Hindlimb muscle (tissue), 1 donor: ENCODE measurements at regions not wholly inside any gene's neighbourhood (a gene's known extent, or its start where the extent isn't known, plus 50 kb on each side); places are given as distances from the start of the nearest gene placed in this dataset.
"Not testable (repeated sequence)": the region's sequence is repeated elsewhere in the genome, so short reads cannot be mapped to it uniquely, and the experiment has no call there.

ENCODE experiments used
- DNase-seq: peaks from one replicate; pipeline ENCODE4 v3.0.0-alpha.2; 2013

DNA sequence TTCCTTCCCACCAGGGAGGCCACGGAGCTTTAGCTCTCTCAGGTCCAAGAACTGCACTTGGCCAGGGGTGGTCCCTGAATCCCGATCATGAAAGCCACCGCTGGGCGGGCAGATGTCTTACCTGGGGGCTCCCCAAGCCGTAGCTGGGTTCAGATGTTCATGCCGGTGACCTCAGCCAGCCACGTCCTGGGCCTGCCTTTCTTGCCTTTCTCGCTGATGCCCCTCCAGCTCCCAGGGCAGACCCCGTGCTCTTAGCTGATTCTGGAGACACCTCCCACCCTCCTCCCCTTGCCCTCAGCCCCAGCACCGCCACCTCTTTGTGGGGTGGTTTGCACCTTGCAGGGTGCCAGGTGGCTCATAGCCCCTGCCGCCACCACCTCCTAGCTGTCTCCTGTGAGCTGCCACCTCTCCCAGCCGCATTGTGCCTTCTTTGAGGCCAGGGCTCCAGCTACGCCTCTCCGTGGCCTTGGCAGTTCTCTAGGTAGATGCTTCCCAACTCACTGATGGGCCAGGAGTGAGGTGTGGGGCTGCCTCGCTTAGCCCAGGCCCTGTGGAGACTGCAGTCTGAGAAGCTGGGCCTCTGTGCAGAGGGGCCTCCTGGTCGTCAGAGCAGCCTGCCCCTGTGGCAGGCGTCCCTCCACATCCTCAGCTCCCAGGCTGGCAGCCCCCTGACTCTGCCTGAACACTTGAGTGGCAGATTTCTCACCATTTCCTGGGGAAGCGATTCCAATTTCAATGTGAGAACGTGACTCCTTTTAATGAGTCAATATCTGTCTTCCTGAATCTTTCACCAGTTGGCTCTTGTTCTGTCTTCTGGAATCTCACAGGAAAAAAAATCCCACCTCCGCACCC lies 97.6 kb upstream of the B3GAT1 start:
- no peak for DNase-seq

DNA sequence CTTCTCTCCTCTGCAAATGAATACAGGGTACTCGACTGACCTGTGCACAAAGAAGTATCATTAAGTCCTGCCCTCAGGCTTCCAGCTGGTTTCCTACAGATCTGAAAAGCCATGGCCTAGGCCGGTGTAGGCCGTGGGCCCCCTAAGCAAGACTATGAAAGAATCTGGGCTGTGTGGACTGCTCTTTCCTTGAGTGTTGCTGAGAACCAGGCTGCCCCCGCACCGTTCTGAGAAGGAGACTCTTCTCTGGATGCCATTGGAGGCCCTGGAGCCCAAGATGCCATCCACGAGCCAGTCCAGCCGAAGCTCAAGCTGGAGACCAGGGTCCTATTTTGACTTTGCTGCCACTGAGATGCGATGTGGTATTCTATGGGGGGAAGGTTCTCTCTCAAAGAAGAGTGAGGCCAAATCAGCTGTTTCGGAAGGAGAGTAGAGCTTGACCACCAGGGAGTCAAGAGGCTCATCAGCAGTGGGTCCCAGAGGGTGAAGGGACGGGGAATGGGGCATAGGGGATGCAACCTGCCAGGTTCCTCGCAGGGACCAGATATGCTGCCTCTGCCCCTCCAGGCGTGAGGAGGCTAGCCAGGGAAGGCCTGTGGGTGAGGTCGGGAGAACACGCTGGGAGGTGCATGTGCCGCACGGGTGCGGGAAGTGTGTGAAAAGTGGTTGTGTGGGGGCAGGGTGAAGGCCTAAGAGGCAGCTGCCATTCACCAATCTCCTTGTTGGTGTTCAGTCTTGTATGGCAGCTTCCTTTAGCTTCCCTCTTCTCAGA lies 96.4 kb upstream of the B3GAT1 start:
- DNase-seq: no peak

DNA sequence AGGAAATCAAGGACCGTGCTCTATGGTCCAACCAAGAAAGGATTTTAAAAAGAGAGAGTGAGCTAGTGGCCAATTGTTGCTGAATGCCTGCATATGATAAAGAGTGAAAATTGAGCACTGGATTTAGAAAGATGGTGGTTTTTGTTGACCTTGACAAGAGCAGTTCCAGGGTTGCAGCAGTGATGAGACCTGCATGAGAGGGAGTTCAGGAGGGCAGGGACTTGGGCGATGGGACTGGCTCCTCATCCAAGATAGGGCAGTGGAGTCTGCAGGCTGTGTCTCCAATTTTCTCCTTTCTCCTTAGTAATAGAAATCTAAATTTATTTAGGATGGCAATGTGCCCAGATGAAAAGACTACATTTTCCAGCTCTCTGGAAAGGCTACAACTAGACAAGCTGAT lies 94.0 kb upstream of the B3GAT1 start:
- DNase-seq: no peak

DNA sequence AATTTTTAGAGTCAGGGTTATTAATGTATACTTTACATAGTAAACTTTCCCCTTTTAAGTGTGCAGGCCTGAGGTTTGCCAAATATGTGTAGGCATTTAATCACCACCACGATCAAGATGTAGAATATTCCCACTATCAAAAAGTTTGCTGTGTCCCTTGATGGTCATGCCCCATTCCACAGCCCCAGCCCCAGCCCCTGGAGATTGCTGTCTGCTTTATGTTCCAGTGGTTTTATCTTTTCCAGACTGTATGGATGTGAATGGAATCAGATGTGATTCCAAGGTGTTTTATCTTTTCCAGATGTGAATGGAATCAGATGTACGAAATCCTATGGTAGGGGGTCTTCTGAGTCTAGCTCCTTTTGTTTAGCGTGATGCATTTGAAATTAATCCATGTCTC lies 93.1 kb upstream of the B3GAT1 start:
- DNase-seq: no peak

DNA sequence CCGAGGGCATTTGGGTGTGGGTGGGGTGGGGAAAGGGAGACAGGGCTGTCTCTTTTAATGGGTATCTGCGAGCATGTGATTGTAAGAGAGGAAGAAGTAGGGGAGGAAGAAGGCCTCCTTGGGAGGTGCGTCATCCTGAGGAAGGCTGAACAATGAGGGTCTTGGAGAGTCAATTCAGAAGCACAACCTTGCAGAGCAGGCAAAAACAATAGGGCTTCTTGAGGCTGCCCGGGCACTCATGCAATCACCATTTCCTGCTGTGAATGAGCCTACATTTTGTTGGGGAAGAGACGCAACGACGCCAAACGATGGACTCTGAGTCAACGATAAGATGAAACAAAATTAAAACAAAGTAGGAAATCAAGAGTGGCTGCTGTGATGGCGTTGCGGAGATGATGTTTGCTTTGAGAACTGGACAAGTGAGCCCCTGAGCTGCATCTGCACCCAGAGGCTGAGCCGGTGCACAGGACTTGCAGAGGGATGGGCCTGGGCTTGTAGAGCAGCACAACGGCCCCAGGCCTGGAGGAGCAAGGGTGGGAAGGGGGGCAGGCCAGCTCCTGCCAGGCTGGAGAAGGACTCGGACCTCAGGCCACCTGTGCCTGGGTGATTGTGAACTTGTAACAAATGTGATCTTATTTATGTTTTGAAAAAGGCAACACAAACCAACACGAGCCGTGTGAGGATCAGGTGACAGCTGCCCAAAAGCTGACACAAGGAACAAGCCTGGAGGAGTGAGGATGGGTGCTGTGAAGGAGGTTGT lies 92.3 kb upstream of the B3GAT1 start:
- no peak for DNase-seq

DNA sequence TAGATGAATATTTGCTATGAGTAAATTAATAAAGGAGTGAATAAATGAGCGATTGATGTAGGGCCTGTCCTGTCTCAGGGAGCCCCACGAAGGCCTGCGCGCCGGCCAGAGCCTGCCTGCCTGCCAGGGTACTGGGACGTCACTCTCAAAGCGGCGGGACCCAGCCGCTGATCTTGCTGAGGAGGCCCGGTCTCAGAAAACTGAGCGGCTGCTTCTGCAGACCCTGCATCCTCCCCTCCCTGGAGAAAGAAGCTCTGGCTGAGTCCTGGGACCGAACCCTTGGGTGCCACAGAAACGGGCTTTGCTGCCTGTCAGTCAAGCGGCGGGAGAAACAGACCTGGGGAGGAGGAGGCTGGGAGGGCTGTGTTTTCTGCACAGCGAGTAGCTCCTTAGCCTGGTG lies 91.6 kb upstream of the B3GAT1 start:
- no peak for DNase-seq

DNA sequence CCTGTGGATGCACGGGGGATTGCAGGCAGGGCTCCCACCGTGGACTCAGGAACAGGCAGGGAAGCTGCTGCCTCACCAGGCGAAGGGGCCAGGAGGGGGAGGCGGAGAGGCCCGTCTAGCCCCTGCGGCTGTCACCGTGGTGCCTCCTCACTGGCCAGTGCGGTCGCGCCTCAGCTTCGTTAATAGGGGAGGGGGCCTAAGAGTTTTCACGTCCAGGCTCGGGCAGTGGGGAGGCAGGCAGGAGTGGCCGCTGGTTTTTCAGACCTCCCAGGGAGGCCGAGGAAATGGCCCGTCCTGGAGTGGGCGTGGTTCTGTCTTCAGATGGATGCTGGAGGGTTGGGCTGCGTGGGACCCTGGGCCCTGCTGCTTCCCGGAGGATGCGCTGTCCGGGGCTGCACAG lies 91.1 kb upstream of the B3GAT1 start:
- no peak for DNase-seq

DNA sequence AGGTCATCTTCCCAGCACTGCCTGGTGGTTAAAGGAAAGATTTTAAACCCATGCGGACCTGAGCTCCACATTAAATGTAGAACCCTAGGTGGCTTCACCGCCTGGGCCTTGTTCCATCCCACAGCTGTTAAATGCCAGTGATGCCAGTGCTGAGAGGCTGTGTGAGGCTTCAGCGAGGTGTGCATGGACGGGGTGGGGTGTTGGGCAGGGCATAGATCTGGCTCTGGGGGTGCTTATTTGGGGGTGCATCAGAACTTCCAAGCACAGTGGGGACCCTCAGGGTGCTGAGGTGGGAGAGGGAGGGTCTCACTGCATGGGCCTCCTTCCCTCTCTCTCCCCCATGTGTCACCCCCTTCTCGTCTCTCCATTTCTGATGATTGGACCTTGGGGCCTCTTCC lies 90.1 kb upstream of the B3GAT1 start:
- DNase-seq: no peak

DNA sequence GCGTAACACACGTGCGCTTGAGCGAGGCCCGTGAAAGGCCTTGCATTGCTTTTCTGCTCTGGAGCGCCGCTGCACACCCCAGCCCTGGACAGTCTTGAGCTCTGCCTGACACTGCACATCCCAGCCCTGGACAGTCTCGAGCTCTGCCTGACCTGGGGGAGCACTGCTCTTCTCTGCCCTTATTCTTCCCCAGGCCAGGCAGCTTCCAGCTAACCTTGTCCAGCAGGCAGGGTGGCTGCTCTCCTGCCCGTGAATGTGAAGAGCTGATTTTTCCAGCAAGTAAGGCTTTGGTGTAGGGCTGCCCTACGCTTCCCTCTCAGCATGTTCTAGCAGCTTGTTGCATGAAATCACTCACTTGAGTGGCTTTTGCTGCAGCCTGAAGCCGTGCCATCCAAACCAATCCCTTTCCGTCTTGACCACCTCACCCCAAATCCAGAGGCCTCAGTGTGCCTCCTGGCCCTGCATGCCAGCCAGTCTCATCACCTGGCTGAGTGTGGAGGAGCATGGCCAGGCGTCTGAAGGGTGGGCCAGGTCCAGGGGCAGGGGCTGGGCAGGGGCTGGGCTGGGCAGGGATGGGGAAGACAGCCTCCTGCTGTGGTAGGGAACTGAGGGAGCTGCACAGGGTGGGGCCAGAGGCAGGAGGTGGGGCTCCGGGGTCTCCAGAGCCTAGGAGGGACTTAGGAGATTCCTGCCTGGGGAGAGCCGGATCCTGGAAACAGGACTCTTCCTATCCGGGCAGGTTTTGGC lies 89.5 kb upstream of the B3GAT1 start:
- DNase-seq: no peak

DNA sequence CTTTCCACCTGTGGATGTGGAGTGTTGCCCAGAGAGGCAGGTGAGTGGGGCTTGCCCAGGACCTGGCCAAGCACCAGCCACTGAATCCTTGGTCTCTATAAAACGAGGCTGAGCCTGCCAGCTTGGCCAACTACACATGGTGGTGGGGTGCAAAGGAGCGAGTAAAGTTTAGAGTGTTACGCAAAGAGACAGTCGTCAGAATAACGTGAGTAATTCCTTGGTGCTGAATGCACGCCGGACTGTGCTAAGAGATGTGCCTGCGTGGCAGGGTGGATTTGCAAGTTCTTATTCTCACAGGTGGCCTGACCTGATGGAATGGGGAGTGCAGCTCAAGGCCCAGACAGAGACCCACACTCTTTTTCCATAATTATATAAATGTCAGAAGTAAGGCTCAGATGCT lies 88.6 kb upstream of the B3GAT1 start:
- DNase-seq: no peak

DNA sequence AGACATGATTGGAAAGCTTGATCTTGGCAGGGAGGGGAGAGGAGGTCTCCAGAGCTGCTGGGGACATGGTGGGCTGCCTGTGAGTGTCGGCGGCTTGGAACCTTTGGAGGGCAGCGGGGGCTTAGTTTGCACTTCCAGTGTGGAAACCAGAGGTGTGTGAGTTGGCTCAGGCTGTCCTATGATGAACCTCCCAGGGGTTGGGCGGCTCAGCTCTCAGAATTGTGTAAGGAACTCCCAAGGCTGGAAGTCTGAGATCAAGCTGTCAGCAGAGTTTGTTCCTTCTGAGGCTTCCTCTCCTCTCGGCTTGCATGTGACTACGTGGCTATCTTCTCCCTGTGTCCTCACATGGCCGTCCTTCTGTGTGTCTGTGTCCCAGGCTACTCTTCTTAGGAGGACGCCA lies 87.9 kb upstream of the B3GAT1 start:
- DNase-seq: no peak

DNA sequence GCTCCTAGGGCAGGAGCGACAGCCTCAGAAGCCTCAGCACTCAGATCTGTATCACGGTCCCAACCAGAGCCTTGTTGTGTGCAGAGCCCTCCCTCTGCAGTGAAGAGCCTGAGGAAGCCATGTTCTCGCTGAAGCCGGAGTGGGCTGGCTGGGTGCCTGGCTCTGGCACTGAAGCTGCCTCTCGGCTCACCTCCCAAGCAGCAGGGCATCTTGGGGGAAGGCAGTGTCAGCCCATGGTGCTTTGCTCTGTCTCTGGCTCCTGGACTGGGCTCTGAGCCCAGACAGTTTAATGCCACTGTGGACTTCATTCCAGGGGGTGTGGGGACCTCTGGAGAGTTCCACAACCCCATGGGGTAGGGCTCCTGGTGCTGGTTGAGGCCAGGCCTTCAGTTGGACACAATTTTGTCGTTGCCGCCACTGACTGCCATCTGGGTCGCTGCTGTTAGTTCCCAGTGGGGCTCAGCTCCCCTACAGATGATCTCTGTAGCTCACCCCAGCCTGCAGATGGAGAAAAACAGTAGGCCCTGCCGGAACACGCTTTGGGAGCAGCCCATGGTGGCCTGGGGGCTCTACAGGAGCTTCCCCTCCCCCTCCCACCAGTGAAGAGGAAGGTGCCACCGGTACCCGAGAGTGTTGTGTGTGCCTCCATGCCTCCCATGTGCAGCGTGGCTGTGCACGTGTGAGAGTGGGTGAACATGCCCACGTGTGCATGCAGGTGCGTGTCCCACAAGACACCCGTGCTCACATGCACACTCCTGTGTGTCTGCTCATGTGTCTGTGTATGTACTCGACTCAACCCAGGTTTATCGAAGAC lies 86.5 kb upstream of the B3GAT1 start:
- no peak for DNase-seq

DNA sequence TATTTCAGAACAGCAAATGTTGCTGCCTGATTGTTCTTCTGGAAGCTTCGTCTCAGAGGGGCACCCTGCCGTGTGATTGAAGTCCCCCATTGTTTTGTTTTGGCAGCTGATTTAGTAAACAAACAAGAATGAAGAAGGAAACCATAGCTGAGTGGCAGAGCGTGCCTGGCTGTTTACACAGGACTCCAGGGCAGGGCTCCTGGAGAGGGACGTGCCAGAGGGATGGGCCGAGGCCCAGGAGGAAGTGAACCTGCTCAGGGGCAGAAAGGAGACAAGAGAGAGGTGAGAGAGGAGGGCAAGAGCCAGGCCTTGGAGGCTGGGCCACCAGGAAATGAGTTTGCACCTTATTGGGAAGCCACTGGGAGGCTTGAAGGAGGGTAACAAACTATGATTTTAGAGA lies 85.5 kb upstream of the B3GAT1 start:
- DNase-seq: no peak

DNA sequence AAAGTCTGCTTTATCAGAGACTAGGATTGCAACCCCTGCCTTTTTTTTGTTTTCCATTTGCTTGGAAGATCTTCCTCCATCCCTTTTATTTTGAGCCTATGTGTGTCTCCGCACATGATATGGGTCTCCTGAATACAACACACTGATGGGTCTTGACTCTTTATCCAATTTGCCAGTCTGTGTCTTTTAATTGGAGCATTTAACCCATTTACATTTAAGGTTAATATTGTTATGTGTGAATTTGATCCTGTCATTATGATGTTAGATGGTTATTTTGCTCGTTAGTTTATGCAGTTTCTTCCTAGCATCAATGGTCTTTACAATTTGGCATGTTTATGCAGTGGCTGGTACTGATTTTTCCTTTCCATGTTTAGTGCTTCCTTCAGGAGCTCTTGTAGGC lies 84.0 kb upstream of the B3GAT1 start:
- DNase-seq: not testable (repeated sequence)

DNA sequence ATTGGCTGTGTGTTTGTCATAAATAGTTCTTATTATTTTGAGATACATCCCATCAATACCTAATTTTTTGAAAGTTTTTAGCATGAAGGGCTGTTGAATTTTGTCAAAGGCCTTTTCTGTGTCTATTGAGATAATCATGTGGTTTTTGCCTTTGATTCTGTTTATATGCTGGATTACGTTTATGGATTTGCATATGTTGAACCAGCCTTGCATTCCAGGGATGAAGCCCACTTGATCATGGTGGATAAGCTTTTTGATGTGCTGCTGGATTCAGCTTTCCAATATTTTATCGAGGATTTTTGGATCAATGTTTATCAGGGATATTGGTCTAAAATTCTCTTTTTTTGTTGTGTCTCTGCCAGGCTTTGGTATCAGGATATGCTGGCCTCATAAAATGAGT lies 82.4 kb upstream of the B3GAT1 start:
- DNase-seq: not testable (repeated sequence)

DNA sequence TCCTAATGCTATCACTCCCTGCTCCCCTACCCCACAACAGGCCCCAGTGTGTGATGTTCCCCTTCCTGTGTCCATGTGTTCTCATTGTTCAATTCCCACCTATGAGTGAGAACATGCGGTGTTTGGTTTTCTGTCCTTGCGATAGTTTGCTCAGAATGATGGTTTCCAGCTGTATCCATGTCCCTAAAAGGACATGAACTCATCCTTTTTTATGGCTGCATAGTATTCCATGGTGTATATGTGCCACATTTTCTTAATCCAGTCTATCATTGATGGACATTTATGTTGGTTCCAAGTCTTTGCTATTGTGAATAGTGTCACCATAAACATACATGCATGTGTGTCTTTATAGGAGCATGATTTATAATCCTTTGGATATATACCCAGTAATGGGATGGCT lies 80.4 kb upstream of the B3GAT1 start:
- DNase-seq: not testable (repeated sequence)

DNA sequence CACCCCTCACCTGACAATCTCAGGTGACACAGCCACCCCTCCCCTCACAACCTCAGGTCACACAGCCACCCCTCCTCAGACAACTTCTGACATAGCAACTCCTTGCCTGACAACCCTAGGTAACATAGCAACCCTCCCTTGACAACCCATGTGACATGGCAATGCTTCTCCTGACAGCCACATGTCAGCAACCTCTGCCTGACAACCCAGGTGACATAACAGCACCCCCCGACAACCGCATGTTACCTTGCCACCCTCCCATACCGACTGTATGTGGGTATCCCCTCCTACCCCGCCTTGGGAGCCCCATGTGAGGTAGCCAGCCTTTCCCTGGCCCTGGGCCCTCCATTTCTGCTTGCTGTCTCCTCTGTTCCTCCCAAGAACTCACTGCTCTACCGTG lies 77.7 kb upstream of the B3GAT1 start:
- DNase-seq: no peak

DNA sequence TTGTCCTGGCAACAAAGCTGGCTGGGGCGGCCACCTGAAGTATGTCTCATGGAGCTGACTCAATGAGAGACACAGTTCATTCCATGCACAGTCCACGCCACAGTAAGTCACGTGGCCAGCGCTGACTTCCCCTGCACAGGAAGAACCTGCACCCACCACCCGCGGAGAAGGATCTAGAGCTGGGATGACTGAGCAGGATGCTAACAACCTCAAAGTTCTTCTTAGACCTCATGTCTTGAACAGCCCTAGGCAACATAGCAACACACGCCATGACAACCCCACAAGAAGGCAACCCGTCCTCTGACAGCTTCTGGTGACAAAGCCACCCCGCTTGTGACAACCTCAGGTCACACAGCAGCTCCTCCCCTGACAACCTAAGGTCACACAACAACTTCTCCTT lies 76.9 kb upstream of the B3GAT1 start:
- DNase-seq: no peak

DNA sequence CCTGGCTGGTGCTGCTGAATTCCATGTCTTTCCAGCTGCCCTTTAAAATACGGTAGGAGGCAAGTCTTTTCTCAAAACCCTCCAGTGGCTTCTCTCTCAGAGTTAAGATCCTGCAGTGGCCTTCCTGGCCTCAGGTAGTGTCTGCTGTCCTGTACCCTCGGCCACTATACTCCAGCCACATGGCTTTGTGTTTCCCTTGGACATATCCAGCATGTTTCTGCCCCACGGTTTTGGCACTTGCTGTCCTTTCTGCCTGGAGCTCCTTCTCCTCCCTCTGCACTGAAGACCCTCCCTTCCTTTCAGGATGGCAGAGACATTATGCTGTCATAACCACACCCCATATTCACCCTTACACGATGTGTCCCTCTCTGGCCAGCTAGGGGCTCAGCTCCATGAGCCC lies 76.5 kb upstream of the B3GAT1 start:
- no peak for DNase-seq

DNA sequence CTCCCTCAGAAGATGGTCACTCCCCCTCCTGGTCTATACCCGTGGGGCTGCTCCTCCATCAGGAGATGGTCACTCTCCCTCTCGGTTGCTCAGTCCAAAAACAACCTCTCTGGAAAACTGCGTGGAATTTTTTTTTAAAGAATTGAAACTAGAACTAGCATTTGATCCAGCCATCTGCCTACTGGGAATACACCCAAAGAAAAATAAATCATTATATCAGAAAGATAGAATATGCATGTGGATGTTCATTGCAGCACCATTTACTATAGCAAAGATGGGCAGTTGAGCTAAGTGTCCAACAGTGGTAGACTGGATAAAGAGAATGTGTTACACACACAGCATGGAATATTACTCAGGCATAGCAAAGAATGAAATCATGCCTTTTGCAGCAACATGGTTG lies 75.7 kb upstream of the B3GAT1 start:
- no peak for DNase-seq

DNA sequence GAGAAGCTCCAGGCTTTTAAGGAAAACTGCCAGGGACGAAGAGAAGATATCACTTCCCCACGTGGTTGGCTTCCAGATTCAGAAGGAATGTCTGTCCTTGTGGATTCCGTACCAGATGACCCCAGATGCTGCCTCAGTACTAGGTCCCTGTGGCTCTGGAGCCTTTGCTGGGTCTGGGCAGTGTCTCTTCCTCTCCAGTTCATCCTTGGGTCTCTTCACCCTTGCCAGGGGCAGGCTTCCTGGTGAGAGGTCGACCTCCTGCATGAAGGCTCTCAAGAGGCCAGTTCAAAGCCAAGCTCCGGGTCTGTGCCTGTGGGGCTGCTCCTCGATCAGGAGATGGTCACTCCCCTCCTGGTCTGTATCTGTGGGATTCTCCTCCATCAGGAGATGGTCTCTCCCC lies 74.7 kb upstream of the B3GAT1 start:
- no peak for DNase-seq

DNA sequence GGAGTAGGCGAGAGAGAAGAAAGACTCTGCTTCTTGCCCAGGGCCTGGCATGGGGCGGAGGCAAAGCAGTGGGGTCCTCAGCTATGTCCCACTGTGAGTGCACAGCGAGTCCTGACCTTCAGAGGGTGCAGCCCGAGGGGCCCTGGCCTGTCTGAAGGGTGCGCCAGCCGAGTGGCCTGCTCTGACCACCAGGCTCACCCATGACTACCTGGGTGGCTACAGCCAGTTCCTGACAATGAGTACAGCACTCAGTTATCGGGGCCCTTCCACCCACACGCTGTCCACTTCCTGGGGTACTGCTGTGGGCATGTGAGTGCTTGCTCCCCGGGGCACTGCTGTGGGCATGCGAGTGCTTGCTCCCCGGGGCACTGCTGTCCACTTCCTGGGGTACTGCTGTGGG lies 74.1 kb upstream of the B3GAT1 start:
- DNase-seq: no peak
